ENCODE measurements at regions not wholly inside any gene's neighbourhood (a gene's known extent, or its start where the extent isn't known, plus 50 kb on each side); places are given as distances from the start of the nearest gene placed in this dataset.

- TF ChIP-seq YY1 (IDR thresholded peaks at IDR 0.05; ENCODE audit: low read depth) (no peak), SMC3 (IDR thresholded peaks at IDR 0.05; ENCODE audit: low read depth, low read length) (no peak), IRF3 (IDR thresholded peaks at IDR 0.05; ENCODE audit: low read depth, low read length) (no peak)
Measured at GRCh38 chr2:133736674-133737073, 168.4 kb upstream of the NCKAP5 start (continued).

GRCh38 chr2:133737242-133737993 is 169.2 kb upstream of the NCKAP5 start:
- H3K4me2 ChIP-seq = peak overlapping the region; percentile 23; the same call in 1 of the 2 replicates
- ChIA-PET POLR2A (no interaction called here), CTCF (interaction anchor here (0.6 kb wide), 1 partner anchor 127 kb away, joined by 3 read pairs; no protein-coding TSS in a partner anchor)
- no peak overlapping the region for H3K27ac ChIP-seq (ENCODE audit: low read depth in 2 of 2, low read length in 1 of 2)
- no peak overlapping the region for H3K4me3 ChIP-seq (ENCODE audit: low read depth in 2 of 2, low read length in 1 of 2)
- H3K9me3 ChIP-seq = no peaks in the 10 kb centered on the region
- H3K27me3 ChIP-seq (ENCODE audit: insufficient read depth) = no peaks in the 10 kb centered on the region
- WGBS (ENCODE audit: low lambda C conversion rate) = 84% methylated on average over 2 of the region's 2 CpGs
- H3K9ac ChIP-seq = no peak overlapping the region
- no peak for DNase-seq
- no peaks in the 10 kb centered on the region for H4K20me1 ChIP-seq (ENCODE audit: insufficient read depth)
- TF ChIP-seq GABPA (IDR thresholded peaks at IDR 0.05; ENCODE audit: low read depth) = no peak
- peak overlapping the region; percentile 48; the same call in 1 of the 2 replicates for H2AFZ ChIP-seq (ENCODE audit: low read depth)
- no peaks in the 10 kb centered on the region for H3F3A ChIP-seq (replicated peaks; ENCODE audit: insufficient read depth)
- H3K79me2 ChIP-seq (ENCODE audit: insufficient read depth) = no peaks in the 10 kb centered on the region
- H3K9me2 ChIP-seq = no peaks in the 10 kb centered on the region
- peaks cover 0 to 11% of the 10 kb centered on the region in 2 experiments; a peak in 2 of 4 replicates for H3K4me1 ChIP-seq (ENCODE audit: control insufficient read depth in 1 of 2, insufficient read depth in 2 of 2, low read depth in 1 of 2, low read length in 1 of 2)
- peaks cover 0 to 4% of the 10 kb centered on the region in 2 experiments for H3K36me3 ChIP-seq (replicated peaks in 1 of 2; ENCODE audit: control insufficient read depth in 1 of 2, insufficient read depth in 2 of 2, low read length in 1 of 2)

- H3K36me3 ChIP-seq (replicated peaks in 1 of 2; ENCODE audit: control insufficient read depth in 1 of 2, insufficient read depth in 2 of 2, low read length in 1 of 2) = peaks cover 0 to 4% of the 10 kb centered on the region in 2 experiments
- H3K9ac ChIP-seq = no peak overlapping the region
- H2AFZ ChIP-seq (ENCODE audit: low read depth) = no peak overlapping the region
- CTCF ChIA-PET = no interaction called here
- TF ChIP-seq CTCF (IDR thresholded peaks at IDR 0.05) = no peak
- no peak overlapping the region for H3K4me3 ChIP-seq (ENCODE audit: low read depth in 2 of 2, low read length in 1 of 2)
- H3F3A ChIP-seq (replicated peaks; ENCODE audit: insufficient read depth) = no peaks in the 10 kb centered on the region
- H3K4me1 ChIP-seq (ENCODE audit: control insufficient read depth in 1 of 2, insufficient read depth in 2 of 2, low read depth in 1 of 2, low read length in 1 of 2) = 0 out of 4 replicates have a peak, but pooled peaks cover 0 to 9% of the 10 kb centered on the region in 2 experiments
- H3K9me2 ChIP-seq = no peaks in the 10 kb centered on the region
- DNase-seq = no peak
- POLR2A ChIA-PET = no interaction called here
- no peaks in the 10 kb centered on the region for H3K79me2 ChIP-seq (ENCODE audit: insufficient read depth)
- no peak overlapping the region for H3K4me2 ChIP-seq
- H4K20me1 ChIP-seq (ENCODE audit: insufficient read depth) = no peaks in the 10 kb centered on the region
- H3K27ac ChIP-seq (ENCODE audit: low read depth in 2 of 2, low read length in 1 of 2) = no peak overlapping the region
- H3K27me3 ChIP-seq (ENCODE audit: insufficient read depth) = no peaks in the 10 kb centered on the region
- H3K9me3 ChIP-seq = no peaks in the 10 kb centered on the region
Measured at GRCh38 chr2:133739039-133739438, 170.8 kb upstream of the NCKAP5 start.
